Activated CD4-positive, alpha-beta T cell treated with anti-CD3 and anti-CD28 coated beads for 48 hours (primary cell): ENCODE measurements at regions not wholly inside any gene's neighbourhood (a gene's known extent, or its start where the extent isn't known, plus 50 kb on each side); places are given as distances from the start of the nearest gene placed in this dataset.

ENCODE experiments used
- DNase-seq: peaks from one replicate; pipeline ENCODE4 v3.0.0-alpha.2; 2020

GRCh38 chr6:125499535-125499934, 197.8 kb upstream of the HDDC2 start:
- DNase-seq, result no peak

- DNase-seq, result no peak
Measured at GRCh38 chr6:125503181-125503580, 201.4 kb upstream of the HDDC2 start.

- DNase-seq, result no peak
Measured at GRCh38 chr6:125507987-125508655, 206.4 kb upstream of the HDDC2 start.

- no peak for DNase-seq
Measured at GRCh38 chr6:125508793-125509192, 207.0 kb upstream of the HDDC2 start.

GRCh38 chr6:125509477-125509876, 207.7 kb upstream of the HDDC2 start:
- DNase-seq, result no peak

GRCh38 chr6:125510405-125510804, 208.6 kb upstream of the HDDC2 start:
- DNase-seq, result no peak

GRCh38 chr6:125511809-125512396, 210.1 kb upstream of the HDDC2 start:
- DNase-seq, result no peak

GRCh38 chr6:125512621-125513020, 210.9 kb upstream of the HDDC2 start:
- no peak for DNase-seq

GRCh38 chr6:125513978-125514377, 212.2 kb upstream of the HDDC2 start:
- no peak for DNase-seq

- no peak for DNase-seq
Measured at GRCh38 chr6:125516644-125517043, 214.9 kb upstream of the HDDC2 start.

- DNase-seq, result no peak
Measured at GRCh38 chr6:125519367-125519766, 217.6 kb upstream of the HDDC2 start.

GRCh38 chr6:125524356-125524755, 222.6 kb upstream of the HDDC2 start:
- no peak for DNase-seq

GRCh38 chr6:125526007-125526720, 223.3 kb upstream of the HEY2 start:
- DNase-seq, result no peak

- DNase-seq, result no peak
Measured at GRCh38 chr6:125528621-125529041, 220.8 kb upstream of the HEY2 start.

GRCh38 chr6:125529061-125529460, 220.4 kb upstream of the HEY2 start:
- no peak for DNase-seq

GRCh38 chr6:125533710-125534397, 215.6 kb upstream of the HEY2 start:
- DNase-seq, result no peak

GRCh38 chr6:125534430-125535263, 214.8 kb upstream of the HEY2 start:
- DNase-seq, result no peak

- no peak for DNase-seq
Measured at GRCh38 chr6:125537090-125537489, 212.3 kb upstream of the HEY2 start.

- no peak for DNase-seq
Measured at GRCh38 chr6:125539892-125540291, 209.5 kb upstream of the HEY2 start.

- no peak for DNase-seq
Measured at GRCh38 chr6:125544819-125545218, 204.6 kb upstream of the HEY2 start.

- no peak for DNase-seq
Measured at GRCh38 chr6:125546841-125547251, 202.6 kb upstream of the HEY2 start.

- no peak for DNase-seq
Measured at GRCh38 chr6:125547381-125547780, 202.1 kb upstream of the HEY2 start.
